Activated CD4-positive, alpha-beta T cell treated with anti-CD3 and anti-CD28 coated beads, Interleukin-2, Interleukin-4, amounts not matched to agents 100 ng/mL and 50 ng/mL, durations not matched to agents 16 hours and 8 hours (primary cell): ENCODE measurements at regions not wholly inside any gene's neighbourhood (a gene's known extent, or its start where the extent isn't known, plus 50 kb on each side); places are given as distances from the start of the nearest gene placed in this dataset.

ENCODE experiments used
- DNase-seq: peaks from one replicate; pipeline ENCODE4 v3.0.0-alpha.2; 2020; ENCODE audit warnings: low spot score

DNA sequence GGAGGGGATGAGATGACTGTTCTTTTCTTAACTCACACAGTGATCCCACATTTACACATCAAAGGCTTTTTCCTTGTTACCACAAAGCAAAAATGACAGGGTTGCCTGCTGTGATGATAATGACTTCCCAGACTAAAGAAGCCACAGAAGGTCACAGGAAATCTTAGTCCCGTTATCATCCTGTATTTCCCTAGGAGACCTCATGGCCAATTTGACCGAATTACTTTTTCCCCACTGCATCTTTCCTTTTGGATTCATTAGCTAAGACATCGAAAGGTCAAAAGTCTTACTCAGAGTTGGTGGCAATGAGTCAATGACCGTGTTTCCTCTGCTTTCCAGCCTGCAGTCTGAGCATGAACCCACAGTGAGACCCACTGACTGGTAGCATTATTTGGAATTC is 130.1 kb upstream of the INHBA start:
- no peak for DNase-seq

DNA sequence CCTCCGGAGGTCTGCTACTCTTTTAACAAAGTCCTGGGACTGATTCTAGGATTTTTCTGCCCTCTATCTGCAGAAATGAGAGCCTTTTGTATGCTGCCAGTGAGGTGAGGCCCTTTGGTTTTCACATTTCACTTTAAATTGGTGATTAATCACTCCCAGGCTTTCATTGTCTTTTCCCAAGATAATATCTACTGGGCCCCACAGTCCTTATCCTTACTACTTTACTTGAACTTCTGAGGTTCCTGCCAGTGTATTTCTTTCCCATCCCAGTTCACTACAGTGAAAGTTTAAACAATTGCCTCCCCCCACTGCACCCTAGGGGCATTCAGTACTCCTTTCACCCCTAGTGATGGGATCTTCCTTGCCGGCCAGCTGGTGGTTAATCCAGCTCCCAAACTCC is 127.4 kb upstream of the INHBA start:
- no peak for DNase-seq

GRCh38 chr7:41828911-41829310 is 126.0 kb upstream of the INHBA start:
- no peak for DNase-seq

- no peak for DNase-seq
Measured at GRCh38 chr7:41826641-41827040, 123.8 kb upstream of the INHBA start.

- no peak for DNase-seq
Measured at GRCh38 chr7:41825927-41826480, 123.1 kb upstream of the INHBA start.

GRCh38 chr7:41824284-41824683 is 121.4 kb upstream of the INHBA start:
- no peak for DNase-seq

- DNase-seq, result no peak
Measured at GRCh38 chr7:41822259-41822817, 119.4 kb upstream of the INHBA start.

DNA sequence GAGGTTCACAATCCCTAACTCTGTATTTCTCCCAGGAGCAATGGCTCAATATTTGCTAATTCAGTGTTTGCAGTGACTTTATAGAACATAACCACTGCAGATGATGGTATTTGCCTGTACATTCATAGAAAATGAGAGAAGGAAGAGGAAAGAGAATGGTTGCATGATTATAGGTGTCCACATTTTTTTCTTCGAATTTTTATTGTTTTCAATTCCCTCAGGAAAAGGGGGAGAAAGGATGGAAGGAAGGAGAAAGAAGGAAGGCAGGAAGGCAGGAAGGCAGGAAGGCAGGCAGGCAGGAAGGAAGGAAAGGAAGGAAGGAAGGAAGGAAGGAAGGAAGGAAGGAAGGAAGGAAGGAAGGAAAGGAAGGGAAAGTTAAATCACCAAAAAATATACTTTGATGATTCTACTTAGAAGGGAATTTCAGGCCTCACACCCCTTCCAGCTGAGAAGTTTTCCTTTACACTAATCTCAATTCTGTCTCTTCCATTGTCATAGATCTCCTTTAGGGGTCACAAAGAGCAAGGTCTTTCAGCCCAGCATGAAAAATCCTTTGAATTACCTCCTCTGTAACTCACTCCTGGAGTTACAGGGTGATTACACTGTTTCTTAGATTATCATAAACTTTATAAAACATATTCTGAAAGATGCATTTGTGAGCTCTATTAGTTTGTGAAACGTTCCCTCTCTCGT is 118.8 kb upstream of the INHBA start:
- no peak for DNase-seq

GRCh38 chr7:41820111-41820671 is 117.3 kb upstream of the INHBA start:
- DNase-seq, result no peak

DNA sequence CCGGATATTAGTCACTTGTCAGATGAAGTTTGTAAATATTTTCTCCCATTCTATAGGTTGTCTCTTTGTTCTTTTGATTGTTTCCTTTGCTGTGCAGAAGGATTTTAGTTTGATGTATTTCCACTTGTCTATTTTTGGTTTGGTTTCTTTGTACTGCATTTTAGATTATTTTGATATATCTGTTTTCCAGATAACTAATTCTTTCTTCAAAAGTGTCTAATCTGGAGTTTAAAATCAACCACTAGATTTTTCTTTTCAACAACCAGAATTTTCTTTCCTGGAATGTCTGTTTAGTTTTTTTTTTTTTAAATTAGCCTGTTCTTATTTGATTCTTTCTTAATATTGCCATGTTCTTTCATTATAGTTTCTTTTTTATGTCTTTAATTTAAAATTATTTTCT is 116.8 kb upstream of the INHBA start:
- no peak for DNase-seq

DNA sequence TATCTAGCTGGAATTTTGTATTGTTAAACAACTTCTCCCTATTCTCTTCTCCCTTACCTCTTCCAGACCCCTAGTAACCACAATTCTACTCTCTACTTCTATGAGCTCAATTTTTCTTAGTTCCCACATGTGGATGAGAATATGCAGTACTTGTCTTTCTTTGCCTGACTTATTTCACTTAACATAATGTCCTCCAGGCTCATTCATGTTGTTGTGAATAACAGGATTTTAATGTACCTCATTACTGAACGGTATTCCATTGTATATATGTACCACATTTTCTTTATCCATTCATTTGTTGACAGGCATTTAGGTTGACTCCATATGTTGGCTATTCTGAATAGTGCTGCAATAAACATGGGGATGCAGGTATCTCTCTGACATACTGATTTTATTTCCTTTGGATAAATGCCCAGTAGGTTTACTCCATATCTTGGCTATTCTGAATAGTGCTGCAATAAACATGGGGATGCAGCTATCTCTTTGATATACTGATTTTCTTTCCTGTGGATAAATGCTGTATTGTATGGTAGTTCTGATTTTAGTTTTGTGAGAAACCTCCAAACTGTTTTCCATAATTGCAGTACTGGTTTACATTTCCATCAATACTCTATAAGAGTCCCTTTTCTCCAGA is 116.0 kb upstream of the INHBA start:
- DNase-seq, result no peak

- no peak for DNase-seq
Measured at GRCh38 chr7:41817386-41817785, 114.5 kb upstream of the INHBA start.

- DNase-seq, result no peak
Measured at GRCh38 chr7:41816111-41816510, 113.2 kb upstream of the INHBA start.

DNA sequence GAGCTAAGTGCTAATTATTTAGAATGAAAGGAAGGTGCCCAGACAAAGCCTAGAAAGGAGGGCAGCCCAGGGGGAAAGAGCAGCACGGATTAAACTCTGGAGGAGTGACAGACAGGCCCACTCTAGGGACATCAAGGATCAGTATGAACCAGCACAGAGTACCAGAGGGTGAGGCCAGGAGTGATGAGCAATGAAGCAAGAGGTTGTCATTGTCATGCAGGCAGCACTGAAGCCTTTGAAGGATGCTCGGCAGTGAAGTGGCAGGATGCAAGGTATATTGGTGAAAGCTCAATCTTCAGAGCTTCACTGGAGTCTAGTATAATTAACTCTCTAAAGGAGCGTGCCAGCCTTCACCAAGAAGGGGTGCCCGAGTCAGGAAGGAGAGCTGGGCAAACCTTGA is 112.0 kb upstream of the INHBA start:
- DNase-seq, result no peak

DNA sequence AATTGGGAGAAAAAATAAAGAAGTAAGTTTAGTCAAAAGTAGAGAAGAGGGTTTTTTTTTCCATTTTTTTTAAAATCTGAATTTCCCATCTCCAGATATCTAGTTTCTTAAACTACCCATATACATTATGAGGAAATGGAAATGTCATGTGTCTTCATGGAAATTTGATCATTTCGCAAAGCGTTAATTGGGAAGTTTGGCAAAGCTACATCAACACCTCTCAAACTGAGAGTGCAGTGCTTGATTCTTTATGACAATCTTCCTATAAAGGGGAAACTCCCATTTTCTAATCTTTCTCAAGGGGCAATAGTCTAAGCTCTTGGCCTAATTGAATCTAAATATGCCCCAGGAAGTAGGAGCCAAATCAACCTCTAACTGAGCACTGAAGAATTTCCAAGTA is 110.4 kb upstream of the INHBA start:
- no peak for DNase-seq

GRCh38 chr7:41811941-41812340 is 109.1 kb upstream of the INHBA start:
- no peak for DNase-seq

- no peak for DNase-seq
Measured at GRCh38 chr7:41809940-41810576, 107.2 kb upstream of the INHBA start.

GRCh38 chr7:41809529-41809939 is 106.6 kb upstream of the INHBA start:
- no peak for DNase-seq

- DNase-seq, result no peak
Measured at GRCh38 chr7:41809116-41809515, 106.2 kb upstream of the INHBA start.

DNA sequence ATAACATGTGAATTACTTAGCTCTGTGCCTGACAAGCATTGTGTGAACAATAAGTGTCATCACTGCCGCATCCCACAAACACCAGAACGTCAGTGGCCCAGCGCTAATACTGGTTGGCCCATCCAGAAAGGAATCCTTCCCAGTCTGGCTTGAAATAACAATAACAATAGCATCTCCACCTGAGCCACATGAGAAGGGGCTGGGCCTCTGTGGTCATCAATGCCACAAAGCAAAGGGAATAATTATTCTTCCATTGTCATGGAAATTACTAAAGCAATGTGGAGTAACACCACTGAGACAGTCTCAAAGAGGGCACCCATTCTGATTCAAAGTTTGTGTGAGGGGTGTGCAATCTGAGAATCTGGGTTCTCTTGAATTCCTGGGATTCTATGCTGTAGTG is 105.7 kb upstream of the INHBA start:
- DNase-seq, result no peak

GRCh38 chr7:41803569-41803968 is 100.7 kb upstream of the INHBA start:
- no peak for DNase-seq

DNA sequence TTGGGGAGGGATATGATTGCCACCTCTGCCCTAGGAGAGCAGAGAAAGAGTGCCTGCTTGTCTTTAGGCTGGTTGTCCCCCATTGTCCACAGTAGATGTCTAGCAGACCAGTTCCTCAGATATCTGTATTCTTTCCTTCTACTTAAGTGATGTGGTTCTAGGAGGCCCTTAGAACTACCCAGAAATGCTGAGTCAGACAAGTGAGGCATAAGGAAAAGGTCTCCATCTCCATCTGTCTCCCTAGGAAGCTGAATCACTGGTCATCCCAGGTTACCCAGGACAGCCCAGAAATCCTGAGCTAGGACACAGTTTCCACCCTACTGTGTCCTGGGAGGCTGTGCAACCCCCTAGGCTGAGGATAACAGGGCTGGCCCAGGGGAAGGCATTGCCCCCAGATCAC is 93.4 kb upstream of the INHBA start:
- no peak for DNase-seq
